ENCODE measurements at regions not wholly inside any gene's neighbourhood (a gene's known extent, or its start where the extent isn't known, plus 50 kb on each side); places are given as distances from the start of the nearest gene placed in this dataset.

DNA sequence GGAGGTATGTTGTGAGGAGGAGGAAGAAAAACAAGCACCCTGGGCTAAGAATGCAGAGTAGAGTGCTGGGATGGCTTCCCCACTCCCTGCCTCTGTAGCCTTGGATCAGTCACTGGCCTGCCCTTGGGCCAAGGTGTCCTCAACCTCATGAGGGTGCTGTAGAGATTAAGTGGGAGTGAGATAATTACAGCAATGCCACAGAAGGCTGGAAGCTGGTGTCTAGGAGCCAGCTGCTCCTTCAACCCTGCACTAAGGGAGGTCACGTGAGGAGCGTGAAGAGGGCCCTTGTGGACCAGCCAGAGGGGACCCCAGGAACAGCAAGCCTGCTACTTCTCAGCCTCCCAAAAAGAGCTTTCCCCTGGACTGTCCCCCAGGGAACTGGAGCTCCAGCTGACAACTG, 95.2 kb downstream of the TTC32 start:
- H3K36me3 ChIP-seq (ENCODE audit: insufficient read depth, low read length, poor library complexity, severe bottlenecking) = no peaks in the 10 kb centered on the region
- no peak for DNase-seq (ENCODE audit: low spot score)
- H3K4me3 ChIP-seq (ENCODE audit: low read depth, low read length, poor library complexity, severe bottlenecking) = no peak overlapping the region
- no TSS peak for BruUV-seq (replicated peaks)
- H3K4me1 ChIP-seq (ENCODE audit: insufficient read depth, low read length, poor library complexity, severe bottlenecking) = no peaks in the 10 kb centered on the region
- H3K27me3 ChIP-seq (replicated peaks; ENCODE audit: insufficient read depth, low read depth, low read length, poor library complexity) = peaks cover 3% of the 10 kb centered on the region
- ChIA-PET CTCF (no interaction called here), POLR2A (ENCODE audit: low non-redundant PET) (no interaction called here)
- TF ChIP-seq, protein P1, sequence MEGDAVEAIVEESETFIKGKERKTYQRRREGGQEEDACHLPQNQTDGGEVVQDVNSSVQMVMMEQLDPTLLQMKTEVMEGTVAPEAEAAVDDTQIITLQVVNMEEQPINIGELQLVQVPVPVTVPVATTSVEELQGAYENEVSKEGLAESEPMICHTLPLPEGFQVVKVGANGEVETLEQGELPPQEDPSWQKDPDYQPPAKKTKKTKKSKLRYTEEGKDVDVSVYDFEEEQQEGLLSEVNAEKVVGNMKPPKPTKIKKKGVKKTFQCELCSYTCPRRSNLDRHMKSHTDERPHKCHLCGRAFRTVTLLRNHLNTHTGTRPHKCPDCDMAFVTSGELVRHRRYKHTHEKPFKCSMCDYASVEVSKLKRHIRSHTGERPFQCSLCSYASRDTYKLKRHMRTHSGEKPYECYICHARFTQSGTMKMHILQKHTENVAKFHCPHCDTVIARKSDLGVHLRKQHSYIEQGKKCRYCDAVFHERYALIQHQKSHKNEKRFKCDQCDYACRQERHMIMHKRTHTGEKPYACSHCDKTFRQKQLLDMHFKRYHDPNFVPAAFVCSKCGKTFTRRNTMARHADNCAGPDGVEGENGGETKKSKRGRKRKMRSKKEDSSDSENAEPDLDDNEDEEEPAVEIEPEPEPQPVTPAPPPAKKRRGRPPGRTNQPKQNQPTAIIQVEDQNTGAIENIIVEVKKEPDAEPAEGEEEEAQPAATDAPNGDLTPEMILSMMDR (conservative IDR thresholded peaks at IDR 0.05; ENCODE audit: low read depth, low read length) = no peak
- TF ChIP-seq EZH2 (IDR thresholded peaks at IDR 0.05; ENCODE audit: borderline replicate concordance, low read depth, low read length, poor library complexity, severe bottlenecking) = no peak
- intact Hi-C loops (cut with micrococcal nuclease; ENCODE audit: unreplicated experiment) = no loop called here
- no peaks in the 10 kb centered on the region for H3K9me3 ChIP-seq (ENCODE audit: low read depth, low read length, poor library complexity, severe bottlenecking)
- H3K27ac ChIP-seq (ENCODE audit: low read depth, low read length, poor library complexity, severe bottlenecking) = no peak overlapping the region

GRCh38 chr2:19806131-19806530, 95.7 kb downstream of the TTC32 start:
- Histone ChIP-seq H3K9me3 (ENCODE audit: low read depth, low read length, poor library complexity, severe bottlenecking) (no peaks in the 10 kb centered on the region), H3K27ac (ENCODE audit: low read depth, low read length, poor library complexity, severe bottlenecking) (no peak overlapping the region), H3K4me1 (ENCODE audit: insufficient read depth, low read length, poor library complexity, severe bottlenecking) (no peaks in the 10 kb centered on the region), H3K4me3 (ENCODE audit: low read depth, low read length, poor library complexity, severe bottlenecking) (no peak overlapping the region), H3K27me3 (replicated peaks; ENCODE audit: insufficient read depth, low read depth, low read length, poor library complexity) (peaks cover 3% of the 10 kb centered on the region), H3K36me3 (ENCODE audit: insufficient read depth, low read length, poor library complexity, severe bottlenecking) (no peaks in the 10 kb centered on the region)
- DNase-seq (ENCODE audit: low spot score) = no peak
- ChIA-PET CTCF (no interaction called here), POLR2A (ENCODE audit: low non-redundant PET) (interaction anchor here (0.7 kb wide), 1 partner anchor 245 kb away, joined by 12 read pairs; the partner anchor contains the start of gene LAPTM4A)
- TF ChIP-seq, protein P1 (conservative IDR thresholded peaks at IDR 0.05; ENCODE audit: low read depth, low read length) = no peak
- no peak for TF ChIP-seq EZH2 (IDR thresholded peaks at IDR 0.05; ENCODE audit: borderline replicate concordance, low read depth, low read length, poor library complexity, severe bottlenecking)
- no TSS peak for BruUV-seq (replicated peaks)
- intact Hi-C loops (cut with micrococcal nuclease; ENCODE audit: unreplicated experiment) = no loop called here

GRCh38 chr2:19805266-19805665, 96.5 kb downstream of the TTC32 start:
- Histone ChIP-seq H3K9me3 (ENCODE audit: low read depth, low read length, poor library complexity, severe bottlenecking) (no peaks in the 10 kb centered on the region), H3K4me1 (ENCODE audit: insufficient read depth, low read length, poor library complexity, severe bottlenecking) (no peaks in the 10 kb centered on the region), H3K4me3 (ENCODE audit: low read depth, low read length, poor library complexity, severe bottlenecking) (no peak overlapping the region), H3K27me3 (replicated peaks; ENCODE audit: insufficient read depth, low read depth, low read length, poor library complexity) (peaks cover 3% of the 10 kb centered on the region), H3K36me3 (ENCODE audit: insufficient read depth, low read length, poor library complexity, severe bottlenecking) (no peaks in the 10 kb centered on the region), H3K27ac (ENCODE audit: low read depth, low read length, poor library complexity, severe bottlenecking) (no peak overlapping the region)
- no peak for DNase-seq (ENCODE audit: low spot score)
- TF ChIP-seq, protein P1 (conservative IDR thresholded peaks at IDR 0.05; ENCODE audit: low read depth, low read length) = no peak
- intact Hi-C loops (cut with micrococcal nuclease; ENCODE audit: unreplicated experiment) = no loop called here
- ChIA-PET POLR2A (ENCODE audit: low non-redundant PET) (no interaction called here), CTCF (interaction anchor here (0.5 kb wide), 1 partner anchor 46 kb away, joined by 10 read pairs; no protein-coding TSS in a partner anchor)
- BruUV-seq (replicated peaks) = no TSS peak
